ENCODE measurements at regions not wholly inside any gene's neighbourhood (a gene's known extent, or its start where the extent isn't known, plus 50 kb on each side); places are given as distances from the start of the nearest gene placed in this dataset.

DNA sequence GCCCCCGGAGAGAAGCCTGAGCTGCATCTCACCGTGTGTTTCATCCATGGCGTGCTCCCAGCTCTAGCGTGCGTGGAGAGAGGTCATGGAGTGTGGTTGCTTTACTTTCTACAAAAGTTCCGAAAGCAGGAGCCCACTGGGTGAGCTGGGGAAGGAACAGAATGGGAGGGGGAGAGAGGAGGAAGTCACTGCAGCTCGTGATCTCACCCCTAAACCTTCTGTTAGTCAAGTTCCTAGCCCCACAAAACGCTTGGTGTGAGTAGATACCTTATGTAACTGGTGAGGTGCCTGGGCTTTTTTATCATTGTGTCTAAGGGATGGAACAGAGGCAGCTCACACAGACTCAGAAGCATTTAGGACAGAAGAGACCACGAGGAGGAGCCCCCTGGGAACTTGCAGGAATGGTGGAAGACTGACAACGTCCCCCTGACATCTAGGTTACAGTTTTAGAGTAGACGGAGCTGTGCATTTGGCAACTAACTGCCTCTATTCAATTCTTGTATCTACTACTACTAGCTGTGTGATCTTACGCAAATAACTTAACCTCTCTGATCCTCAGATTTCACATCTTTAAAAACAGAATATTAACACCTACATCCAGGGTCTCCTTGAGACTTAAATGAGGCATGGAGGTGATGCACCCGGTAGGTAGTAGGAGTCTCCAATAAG lies 123.3 kb downstream of the ARL4C start:
- TF ChIP-seq ZNF274 (IDR thresholded peaks at IDR 0.05; ENCODE audit: low read depth, low read length) (no peak), YY1 (IDR thresholded peaks at IDR 0.05; ENCODE audit: insufficient read depth, insufficient read length) (no peak), SUZ12 (IDR thresholded peaks at IDR 0.05; ENCODE audit: extremely low read depth, insufficient read depth, insufficient read length) (no peak)

Measured in NT2/D1 (cell line).